ENCODE measurements at regions not wholly inside any gene's neighbourhood (a gene's known extent, or its start where the extent isn't known, plus 50 kb on each side); places are given as distances from the start of the nearest gene placed in this dataset.
"Not testable (repeated sequence)": the region's sequence is repeated elsewhere in the genome, so short reads cannot be mapped to it uniquely, and the experiment has no call there.

DNA sequence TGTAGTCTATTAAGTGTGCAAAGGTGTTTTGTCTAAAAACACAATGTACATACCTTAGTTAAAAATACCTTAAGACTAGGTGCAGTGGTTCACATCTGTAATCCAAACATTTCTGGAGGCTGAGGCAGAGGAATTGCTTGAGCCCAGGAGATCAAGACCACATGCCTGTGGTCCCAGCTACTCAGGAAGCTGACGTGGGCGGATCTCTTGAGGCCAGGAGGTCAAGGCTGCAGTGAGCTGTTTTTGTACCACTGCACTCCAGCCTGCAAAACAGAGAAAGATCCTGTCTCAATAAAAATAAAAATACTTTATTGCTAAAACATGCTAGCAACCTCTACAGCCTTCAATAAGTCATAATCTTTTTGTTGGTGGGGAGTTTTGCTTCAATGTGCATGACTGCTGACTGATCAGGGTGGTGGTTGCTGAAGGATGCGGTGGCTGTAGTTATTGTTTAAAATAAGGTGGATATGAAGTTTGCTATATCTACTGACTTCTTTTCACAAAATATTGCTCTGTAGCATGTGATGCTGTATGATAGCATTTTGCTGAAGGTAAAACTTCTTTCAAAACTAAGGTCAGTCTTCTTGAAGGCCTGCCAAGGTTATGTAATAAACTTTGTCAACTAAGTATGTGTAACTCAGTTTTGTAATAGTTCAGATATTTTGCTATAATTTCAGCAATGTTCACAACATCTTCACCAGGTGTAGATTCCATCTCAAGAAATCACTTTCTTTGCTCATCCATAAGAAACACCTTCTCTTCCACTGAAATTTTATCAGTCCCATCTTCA is 1238.0 kb upstream of the NRXN1 start:
- no peak for DNase-seq (ENCODE audit: extremely low read depth in 1 of 11, low read depth in 9 of 11, low spot score in 4 of 11)

DNA sequence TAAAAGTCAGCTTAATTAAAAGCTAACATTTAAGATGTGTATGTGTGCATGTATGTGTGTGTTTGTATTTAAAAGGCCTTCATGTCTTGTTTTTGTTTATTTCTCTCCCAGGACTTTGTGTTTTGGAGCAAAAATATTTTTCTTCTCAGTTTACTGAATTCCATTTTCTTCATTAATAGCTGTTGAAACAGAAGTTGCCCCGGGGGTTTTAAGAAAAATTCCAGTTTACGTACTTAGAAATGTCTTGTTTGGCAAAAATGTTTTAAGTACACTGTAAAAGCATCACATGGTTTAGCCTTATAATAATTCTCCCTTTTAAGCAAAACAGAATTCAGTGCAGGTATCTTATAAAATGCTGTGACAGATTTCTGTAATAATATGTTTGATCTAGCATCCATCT is 1233.0 kb upstream of the NRXN1 start:
- DNase-seq (ENCODE audit: extremely low read depth in 1 of 11, low read depth in 9 of 11, low spot score in 4 of 11) = no peak

DNA sequence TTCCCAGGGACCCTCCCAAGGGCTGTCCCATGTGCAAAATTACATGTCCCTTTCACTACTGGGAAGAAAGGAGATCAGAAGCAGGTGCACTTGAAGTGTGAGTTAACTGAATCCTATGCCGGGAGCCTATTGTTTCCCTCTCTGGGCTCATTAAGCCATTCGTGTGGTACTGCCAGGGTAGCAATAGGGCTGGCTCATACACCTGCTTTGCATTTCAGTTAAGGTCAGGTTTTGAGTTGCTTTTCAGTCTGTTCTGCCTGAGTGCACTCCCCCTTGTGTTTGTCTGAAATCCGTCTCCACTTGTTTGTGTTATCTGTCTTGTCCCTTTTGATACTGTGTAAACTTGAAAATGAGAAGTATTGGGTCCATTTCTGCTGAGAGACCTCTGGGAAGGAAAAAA is 1232.6 kb upstream of the NRXN1 start:
- DNase-seq (ENCODE audit: extremely low read depth in 1 of 11, low read depth in 9 of 11, low spot score in 4 of 11) = peak in 2 of 11 donors; percentile 1 to 2

DNA sequence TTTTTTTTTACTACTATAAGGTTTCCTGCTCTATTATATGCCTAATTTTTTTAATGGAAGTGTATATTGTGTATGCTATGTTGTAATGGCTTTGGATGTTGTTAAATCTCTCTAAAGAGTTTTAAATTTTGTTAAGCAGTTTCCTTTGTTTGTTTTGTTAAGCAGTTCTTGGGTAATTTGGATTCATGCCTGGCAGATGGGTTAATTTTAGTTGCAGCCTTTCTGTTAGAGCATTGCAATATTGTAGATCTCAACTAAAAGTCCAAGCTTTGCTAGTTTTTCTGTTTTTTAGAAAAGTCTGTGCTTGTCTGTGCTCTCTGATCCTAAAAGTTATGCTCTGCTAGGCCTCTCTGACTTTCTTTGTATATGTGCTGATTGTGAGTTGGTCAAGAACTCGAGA is 1229.0 kb upstream of the NRXN1 start:
- DNase-seq (ENCODE audit: extremely low read depth in 1 of 11, low read depth in 9 of 11, low spot score in 4 of 11) = peak in 4 of 11 donors; percentile 2 to 12 (median 5)

DNA sequence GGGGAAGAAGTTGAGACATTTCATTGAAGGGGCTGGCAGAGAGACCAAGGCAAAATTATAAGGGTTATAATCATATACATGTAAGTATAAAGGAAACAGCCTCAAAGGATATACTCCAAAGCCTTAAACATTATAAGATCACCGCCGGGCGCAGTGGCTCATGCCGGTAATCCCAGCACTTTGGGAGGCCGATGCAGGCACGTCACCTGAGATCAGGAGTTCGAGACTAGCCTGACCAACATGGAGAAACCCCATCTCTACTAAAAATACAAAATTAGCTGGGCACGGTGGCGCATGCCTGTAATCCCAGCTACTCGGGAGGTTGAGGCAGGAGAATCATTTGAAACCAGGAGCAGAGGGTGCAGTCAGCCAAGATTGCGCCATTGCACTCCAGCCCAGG is 1227.0 kb upstream of the NRXN1 start:
- DNase-seq (ENCODE audit: extremely low read depth in 1 of 11, low read depth in 9 of 11, low spot score in 4 of 11) = not testable (repeated sequence)

DNA sequence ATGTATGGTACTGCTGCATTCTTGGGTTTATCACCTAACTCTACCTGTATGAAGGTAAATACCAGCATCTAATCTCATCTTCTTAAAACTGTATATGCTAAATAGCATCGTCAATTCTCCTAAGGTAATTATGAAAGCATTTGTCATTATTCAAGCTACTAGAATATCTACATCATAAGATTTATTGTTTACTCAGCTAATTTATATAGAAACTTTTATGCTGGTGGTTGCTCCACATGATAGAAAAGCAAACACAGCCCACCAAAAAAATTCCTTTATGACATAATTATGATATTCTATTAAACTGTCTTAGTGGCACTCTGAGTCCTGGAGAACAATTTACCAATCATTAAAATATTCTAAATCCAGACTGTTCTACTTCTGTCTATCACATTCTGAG is 1226.1 kb upstream of the NRXN1 start:
- DNase-seq (ENCODE audit: extremely low read depth in 1 of 11, low read depth in 9 of 11, low spot score in 4 of 11) = no peak

DNA sequence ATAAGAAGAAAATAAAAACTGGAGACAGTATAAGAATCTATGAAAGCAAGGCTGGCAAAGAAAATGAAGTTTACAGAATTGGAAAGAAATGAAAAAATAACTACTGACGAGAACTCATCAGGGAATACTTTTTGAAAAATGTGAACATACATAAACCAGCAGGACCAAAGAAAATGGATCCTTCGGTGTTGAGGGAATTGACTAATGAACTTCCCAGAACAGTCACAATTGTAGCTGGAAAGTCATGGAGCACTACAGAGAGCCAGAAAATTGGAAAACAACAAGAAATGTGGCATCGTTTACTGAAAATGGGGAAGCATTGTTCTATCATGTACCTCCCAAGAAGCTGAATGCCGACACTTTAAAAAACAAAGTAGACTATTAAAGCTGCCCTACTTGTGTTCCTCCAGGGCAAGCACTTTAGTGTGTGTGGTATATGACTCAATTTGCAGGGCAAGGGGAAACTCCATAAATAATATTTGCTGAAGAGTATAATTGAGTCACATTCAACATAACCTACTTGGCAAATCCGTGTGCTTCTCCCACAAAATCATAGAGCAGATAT is 1221.6 kb upstream of the NRXN1 start:
- no peak for DNase-seq (ENCODE audit: extremely low read depth in 1 of 11, low read depth in 9 of 11, low spot score in 4 of 11)

DNA sequence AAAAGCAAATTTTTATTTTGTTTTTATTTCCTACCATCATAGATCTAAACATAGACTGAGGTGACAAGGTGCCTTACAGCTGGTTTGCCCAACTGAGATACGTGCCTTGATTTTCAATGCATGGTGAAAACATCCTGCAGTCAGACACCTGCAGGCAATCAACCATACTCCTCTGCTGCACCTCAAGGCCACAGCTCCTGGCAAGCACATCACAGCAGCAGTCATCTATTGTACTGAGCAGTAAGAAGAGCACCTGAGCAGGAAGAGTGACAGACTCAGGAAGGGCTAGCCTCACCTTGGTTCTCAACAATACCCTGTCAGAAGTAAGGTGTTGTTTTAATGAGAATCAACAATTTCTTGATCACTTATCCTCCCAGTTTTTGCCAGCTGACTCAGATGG is 1206.8 kb upstream of the NRXN1 start:
- no peak for DNase-seq (ENCODE audit: extremely low read depth in 1 of 11, low read depth in 9 of 11, low spot score in 4 of 11)

DNA sequence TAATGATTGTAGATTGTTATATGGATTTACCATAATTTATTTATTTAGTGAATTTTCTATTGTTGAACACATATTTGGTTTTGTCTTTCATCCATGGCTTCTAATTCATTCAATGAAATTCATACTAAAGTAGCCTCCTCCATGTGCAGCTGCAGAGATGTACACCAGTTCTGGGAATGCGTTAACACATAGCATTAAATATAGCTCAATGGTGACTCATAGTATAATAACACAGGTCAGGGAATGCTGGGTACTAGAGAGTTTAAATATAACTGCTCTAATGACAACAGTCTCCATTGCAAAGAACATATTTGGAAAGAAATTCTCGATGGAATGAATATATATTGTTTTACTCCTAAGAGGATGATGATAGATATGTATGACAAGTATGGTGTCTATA is 1190.2 kb upstream of the NRXN1 start:
- DNase-seq (ENCODE audit: extremely low read depth in 1 of 11, low read depth in 9 of 11, low spot score in 4 of 11) = no peak

DNA sequence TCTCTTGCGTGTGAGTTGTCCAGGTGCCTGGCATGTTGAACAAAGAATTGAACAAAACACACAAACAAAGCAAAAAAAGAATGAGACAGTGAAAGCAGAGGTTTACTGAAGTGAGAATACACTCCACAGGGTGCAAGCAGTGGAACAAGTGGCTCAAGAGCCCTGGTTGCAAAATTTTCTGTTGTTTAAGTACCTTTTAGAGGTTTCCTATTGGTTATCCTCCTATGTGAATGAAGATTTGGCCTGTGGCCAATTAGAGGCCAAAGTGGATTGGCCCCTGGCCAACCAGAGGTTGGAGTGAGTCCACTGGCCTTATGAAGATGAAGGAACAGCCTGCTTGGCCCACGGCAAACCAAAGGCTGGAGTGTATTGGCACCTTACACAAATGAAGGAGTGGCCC is 1188.5 kb upstream of the NRXN1 start:
- no peak for DNase-seq (ENCODE audit: extremely low read depth in 1 of 11, low read depth in 9 of 11, low spot score in 4 of 11)

DNA sequence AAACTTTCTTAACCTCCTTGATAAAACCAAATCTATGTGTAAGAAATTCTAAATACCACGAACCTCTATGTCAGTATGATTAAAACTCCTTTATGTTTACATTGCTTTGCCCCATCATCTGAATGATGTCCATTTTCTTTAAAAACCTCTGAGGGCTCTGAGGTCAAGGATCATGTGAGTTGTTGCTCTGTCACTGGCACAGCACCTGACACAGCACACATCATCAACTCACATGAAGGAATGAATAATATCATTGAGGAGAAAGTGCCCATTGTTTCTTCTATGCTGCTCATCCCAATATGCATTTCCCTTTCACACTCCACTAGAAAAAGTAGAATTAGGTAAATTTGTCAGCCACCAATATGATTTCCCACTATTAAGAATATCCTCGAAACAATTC is 1178.7 kb upstream of the NRXN1 start:
- no peak for DNase-seq (ENCODE audit: extremely low read depth in 1 of 11, low read depth in 9 of 11, low spot score in 4 of 11)

DNA sequence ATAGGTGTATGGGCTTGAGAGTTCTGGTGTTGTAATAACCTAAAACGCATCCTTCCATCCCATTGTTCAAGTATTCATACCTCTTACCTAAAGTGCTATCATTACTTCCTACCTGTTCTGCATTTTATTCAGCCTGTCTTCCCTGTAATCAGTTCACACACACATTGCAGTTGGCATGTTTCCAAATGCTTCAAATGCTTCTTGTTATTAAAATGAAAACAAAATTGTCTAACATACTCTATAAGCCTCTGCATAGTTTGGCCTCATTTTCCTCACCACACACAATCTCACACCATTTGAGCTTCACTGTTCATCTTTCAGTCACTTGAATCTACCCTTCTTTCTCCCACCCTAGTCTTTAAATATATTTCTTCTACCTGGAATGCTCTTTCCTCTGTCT is 1178.2 kb upstream of the NRXN1 start:
- DNase-seq (ENCODE audit: extremely low read depth in 1 of 11, low read depth in 9 of 11, low spot score in 4 of 11) = no peak

DNA sequence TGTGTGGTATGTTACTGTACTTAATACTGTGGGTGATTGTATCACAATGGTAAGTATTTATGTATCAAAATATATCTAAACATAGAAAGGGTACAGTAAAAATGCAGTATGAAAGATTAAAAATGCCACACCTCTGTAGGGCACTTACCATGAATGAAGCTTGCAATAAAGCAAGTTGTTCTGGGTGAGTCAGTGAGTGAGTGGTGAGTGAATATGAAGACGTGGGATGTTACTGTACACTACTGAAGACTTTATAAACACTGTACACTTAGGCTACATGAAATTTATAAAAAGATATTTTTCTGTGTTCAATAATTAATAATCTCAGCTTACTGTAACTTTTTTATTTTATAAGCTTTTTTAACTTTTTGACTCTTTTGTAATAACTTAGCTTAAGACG is 1162.4 kb upstream of the NRXN1 start:
- DNase-seq (ENCODE audit: extremely low read depth in 1 of 11, low read depth in 9 of 11, low spot score in 4 of 11) = no peak

DNA sequence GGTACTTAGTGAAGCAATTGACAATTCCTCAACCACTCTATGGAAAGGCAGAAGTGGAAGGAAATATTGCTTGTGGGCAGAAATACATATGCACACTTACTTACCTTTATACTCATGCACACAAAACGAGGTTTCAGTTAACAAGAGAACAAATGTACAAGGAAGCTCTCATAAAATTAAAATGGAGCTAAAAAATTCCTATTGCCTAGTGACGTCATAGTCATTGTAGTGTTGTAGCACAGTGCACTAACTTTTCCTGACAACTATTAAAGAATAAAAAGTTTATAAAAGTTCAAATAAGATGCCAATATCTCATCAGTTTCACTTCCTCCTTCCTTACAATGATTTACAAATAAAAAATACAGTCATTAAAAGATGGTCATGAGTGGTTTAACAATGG is 1161.9 kb upstream of the NRXN1 start:
- no peak for DNase-seq (ENCODE audit: extremely low read depth in 1 of 11, low read depth in 9 of 11, low spot score in 4 of 11)

DNA sequence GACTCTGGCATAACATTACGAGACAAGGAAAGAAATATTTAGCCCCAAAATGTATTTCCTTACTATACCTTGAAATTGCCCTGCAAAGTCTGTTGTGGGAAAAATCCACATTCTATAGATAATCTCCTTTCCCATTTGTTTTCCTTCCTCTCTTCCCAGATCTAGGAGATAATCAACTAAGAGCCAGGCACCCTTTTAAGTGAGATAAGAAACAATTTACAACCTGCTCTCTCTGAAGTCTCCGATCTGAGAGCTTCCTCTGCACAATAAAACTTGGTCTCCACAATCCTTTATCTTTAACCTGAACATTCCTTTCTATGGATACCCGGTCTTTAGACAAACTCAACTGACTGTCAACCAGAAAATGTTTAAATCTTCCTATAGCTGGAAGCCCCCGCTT is 1160.7 kb upstream of the NRXN1 start:
- DNase-seq (ENCODE audit: extremely low read depth in 1 of 11, low read depth in 9 of 11, low spot score in 4 of 11) = no peak

DNA sequence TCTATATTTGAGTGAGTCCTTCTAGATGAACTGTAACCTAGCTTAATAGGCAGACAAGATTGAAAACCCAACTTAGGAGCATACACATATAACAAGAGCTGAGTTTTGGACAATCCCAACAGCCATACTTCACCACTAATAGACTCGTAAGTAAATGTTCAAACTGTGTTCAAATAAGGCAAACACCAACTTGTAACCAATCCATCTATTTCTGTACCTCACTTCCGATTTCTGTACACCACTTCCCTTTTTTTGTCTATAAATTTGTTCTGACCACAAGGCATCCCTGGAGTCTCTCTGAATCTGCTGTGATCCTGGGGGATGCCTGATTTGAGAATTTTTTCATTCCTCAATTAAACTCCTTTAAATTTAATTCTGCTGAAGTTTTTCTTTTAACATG is 1149.1 kb upstream of the NRXN1 start:
- DNase-seq (ENCODE audit: extremely low read depth in 1 of 11, low read depth in 9 of 11, low spot score in 4 of 11) = no peak

DNA sequence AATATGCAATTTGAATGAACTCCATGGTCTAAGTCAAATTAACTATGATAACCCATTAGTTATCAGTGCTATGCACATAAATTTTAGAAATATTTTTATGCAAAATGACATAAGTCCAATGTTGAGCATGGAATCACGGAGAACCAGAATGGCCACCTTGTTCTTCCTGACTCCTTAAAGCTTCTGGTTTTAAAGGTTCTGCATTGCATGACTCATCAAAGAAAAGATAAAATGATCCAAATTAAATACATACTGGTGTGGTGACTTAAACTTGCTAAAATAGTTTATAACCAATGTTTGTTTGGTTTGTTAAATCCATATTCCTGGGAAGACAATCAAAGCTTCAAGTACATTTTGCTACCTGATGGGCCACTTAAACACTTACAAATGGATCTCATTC is 1146.9 kb upstream of the NRXN1 start:
- no peak for DNase-seq (ENCODE audit: extremely low read depth in 1 of 11, low read depth in 9 of 11, low spot score in 4 of 11)

DNA sequence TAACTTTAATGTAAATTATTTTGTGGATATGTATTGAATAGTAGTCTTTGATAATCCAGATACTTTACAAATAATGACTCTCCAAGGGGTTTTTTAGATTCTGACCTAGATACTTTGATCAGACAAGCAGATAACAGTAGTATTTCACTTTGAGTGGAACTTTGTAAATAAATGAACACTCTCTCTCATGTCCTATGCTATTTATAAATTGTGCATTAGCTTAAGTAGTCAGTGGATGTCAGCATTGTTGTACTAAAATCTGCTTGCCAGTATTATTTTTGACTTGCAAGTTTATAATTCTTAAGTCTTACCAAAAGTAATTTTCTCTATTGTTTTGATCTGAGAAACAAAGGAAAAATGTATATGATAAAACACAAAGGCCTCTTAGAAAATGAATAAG is 1113.1 kb upstream of the NRXN1 start:
- DNase-seq (ENCODE audit: extremely low read depth in 1 of 11, low read depth in 9 of 11, low spot score in 4 of 11) = no peak

DNA sequence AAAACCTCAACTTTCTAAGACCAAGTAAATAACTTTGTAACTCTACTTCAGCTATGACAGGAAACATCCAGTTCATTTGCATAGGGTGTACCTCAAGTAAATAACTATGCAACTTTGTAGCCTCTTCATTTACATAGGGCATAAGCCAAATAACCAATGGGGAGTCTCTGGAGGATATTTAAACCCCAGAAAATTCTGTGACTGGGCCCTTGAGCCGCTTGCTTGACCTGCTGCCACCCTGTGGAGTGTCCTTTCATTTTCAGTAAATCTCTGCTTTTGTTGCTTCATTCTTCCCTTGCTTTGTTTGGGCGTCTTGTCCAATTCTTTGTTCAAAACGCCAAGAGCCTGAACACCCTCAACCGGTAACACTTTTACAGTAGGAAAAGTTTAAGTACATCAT is 1112.7 kb upstream of the NRXN1 start:
- DNase-seq (ENCODE audit: extremely low read depth in 1 of 11, low read depth in 9 of 11, low spot score in 4 of 11) = no peak

DNA sequence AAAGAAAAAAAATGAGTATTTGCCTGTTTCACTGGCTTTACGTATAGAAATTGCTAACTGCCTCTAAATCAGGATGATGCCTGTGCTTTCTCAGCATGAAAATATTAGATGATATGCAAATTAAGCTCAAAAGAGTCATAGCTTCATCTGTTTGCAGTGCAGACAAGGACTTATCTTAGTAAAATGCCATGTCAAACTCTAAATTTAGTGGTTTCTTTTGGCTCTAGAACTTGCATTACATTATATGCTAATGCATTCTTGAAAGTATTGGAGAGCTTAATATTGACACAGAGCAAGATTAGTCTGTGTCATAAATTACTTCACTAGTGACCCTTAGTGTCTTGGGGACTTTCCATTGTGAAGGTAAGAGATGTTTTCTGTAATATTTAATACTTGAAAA is 1109.1 kb upstream of the NRXN1 start:
- no peak for DNase-seq (ENCODE audit: extremely low read depth in 1 of 11, low read depth in 9 of 11, low spot score in 4 of 11)

DNA sequence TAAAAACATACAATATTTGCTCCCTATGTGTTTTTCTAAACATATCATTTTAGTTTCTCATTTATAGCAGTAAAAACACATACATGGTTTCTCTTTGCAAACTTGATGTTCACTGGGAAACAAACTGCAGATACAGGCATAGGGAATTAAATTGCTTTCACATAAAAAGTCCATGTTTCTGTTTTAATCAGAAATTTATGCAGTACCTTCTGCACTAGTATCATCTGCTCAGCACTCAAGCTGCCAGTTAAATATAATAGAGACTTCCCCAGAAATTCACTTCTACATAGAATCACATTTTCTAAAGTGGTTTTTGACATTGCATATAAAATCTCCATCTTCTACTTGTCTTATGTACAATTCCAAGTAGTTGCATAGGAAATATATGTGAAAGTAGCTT is 1107.3 kb upstream of the NRXN1 start:
- no peak for DNase-seq (ENCODE audit: extremely low read depth in 1 of 11, low read depth in 9 of 11, low spot score in 4 of 11)

All from renal cortex interstitium (tissue), 11 donors.